ENCODE measurements at regions not wholly inside any gene's neighbourhood (a gene's known extent, or its start where the extent isn't known, plus 50 kb on each side); places are given as distances from the start of the nearest gene placed in this dataset.
A peak's percentile ranks its signal among the peaks of the same experiment; 100 is the strongest.

DNA sequence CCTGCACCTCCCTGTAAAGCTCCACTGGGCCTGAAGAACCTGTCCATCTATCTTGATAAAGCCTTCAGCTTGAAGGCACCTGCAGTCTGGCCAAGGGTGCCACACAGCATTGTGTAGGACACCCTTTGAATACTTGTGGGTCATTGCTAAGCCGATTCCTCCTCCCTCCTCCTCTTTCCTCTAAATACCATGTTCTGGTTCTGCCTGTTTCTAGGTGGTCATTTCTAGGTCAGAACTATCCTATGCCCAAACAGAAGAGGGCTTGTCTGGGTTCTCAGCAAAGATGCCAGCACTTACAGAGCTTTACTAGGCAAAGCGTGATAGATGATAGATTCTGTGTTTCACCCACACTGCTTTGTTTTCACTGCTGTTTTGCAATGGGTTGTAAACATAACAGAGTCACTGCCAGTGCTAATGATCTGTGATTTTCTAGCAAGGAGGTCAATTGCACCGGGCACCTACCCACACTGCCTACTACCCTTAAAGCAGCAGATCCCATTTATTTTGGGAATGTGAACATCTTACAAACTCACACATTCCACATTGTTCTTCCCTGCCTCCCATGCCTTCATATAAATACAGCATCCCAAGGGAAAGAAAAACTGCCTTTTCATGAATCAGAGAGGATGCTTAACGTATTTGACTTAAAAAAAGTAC, 279.1 kb upstream of the PITRM1 start:
- Histone ChIP-seq H3K9me3 (no peaks in the 10 kb centered on the region), H3K4me1 (peaks cover 8% of the 10 kb centered on the region), H3K27me3 (no peaks in the 10 kb centered on the region), H3K4me3 (no peak overlapping the region), H3K36me3 (ENCODE audit: low read depth, missing control alignments) (no peaks in the 10 kb centered on the region), H3K27ac (peak overlapping the region in 1 of 2 donors; percentile 69)
- intact Hi-C loops (cut with DNase I; ENCODE audit: low total_unique reads), result no loop called here
- TF ChIP-seq POLR2A (IDR thresholded peaks at IDR 0.05), result no peak
- TF ChIP-seq, protein P1, sequence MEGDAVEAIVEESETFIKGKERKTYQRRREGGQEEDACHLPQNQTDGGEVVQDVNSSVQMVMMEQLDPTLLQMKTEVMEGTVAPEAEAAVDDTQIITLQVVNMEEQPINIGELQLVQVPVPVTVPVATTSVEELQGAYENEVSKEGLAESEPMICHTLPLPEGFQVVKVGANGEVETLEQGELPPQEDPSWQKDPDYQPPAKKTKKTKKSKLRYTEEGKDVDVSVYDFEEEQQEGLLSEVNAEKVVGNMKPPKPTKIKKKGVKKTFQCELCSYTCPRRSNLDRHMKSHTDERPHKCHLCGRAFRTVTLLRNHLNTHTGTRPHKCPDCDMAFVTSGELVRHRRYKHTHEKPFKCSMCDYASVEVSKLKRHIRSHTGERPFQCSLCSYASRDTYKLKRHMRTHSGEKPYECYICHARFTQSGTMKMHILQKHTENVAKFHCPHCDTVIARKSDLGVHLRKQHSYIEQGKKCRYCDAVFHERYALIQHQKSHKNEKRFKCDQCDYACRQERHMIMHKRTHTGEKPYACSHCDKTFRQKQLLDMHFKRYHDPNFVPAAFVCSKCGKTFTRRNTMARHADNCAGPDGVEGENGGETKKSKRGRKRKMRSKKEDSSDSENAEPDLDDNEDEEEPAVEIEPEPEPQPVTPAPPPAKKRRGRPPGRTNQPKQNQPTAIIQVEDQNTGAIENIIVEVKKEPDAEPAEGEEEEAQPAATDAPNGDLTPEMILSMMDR (IDR thresholded peaks at IDR 0.05), result no peak
- 61 to 70% methylated on average over 4 of the region's 4 CpGs for WGBS, 2 donors
- DNase-seq, result no peak

DNA sequence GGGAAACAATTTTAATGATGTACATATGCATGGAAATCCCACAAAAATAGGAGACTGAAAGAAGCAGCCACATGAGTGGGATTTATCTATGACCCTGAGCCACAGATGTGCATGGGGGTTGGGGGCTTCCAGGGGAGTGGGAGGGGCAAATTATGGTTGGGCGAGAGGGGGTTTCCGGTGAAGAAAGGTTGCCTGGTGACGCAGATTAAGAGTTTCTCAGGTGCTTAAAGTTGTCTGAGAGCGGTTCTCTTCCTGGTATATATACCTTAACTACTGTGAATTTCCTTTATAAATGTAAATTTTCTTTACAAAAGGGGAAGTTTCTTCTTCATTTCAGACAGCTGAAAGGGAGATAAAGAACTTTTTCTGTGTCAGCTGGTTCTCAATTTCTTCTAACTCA, 273.6 kb upstream of the PITRM1 start:
- no peaks in the 10 kb centered on the region for H3K27me3 ChIP-seq
- no peaks in the 10 kb centered on the region for H3K4me1 ChIP-seq
- H3K27ac ChIP-seq, result no peak overlapping the region
- intact Hi-C loops (cut with DNase I; ENCODE audit: low total_unique reads), result no loop called here
- no peaks in the 10 kb centered on the region for H3K36me3 ChIP-seq (ENCODE audit: low read depth, missing control alignments)
- DNase-seq, result no peak
- WGBS, 2 donors, result 87 to 91% methylated on average over 4 of the region's 4 CpGs
- no peak for TF ChIP-seq POLR2A (IDR thresholded peaks at IDR 0.05)
- TF ChIP-seq, protein P1 (IDR thresholded peaks at IDR 0.05), result no peak
- no peak overlapping the region for H3K4me3 ChIP-seq
- no peaks in the 10 kb centered on the region for H3K9me3 ChIP-seq

DNA sequence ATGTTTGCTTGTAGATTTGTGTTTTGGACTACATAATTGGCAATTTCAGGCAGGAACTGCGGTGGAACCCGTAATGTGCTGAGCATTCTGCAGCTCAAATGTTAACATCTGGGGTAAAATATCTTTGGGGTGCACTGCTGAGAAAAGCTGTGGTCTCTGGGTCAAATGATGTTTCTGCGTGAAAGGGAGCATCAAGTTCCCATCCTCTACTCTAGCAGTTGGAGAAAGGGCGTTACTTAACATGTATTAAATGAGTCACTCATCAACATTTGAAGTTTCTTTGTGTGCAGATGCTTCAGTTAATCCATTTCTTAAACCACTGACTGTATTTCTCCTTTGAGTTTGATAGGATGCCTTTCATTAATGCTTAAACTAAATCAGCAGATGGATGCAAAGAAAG, 273.1 kb upstream of the PITRM1 start:
- H3K4me3 ChIP-seq, result no peak overlapping the region
- WGBS, 2 donors, result 95% methylated on average over 4 of the region's 4 CpGs
- no peaks in the 10 kb centered on the region for H3K27me3 ChIP-seq
- no peaks in the 10 kb centered on the region for H3K4me1 ChIP-seq
- H3K27ac ChIP-seq, result no peak overlapping the region
- TF ChIP-seq POLR2A (IDR thresholded peaks at IDR 0.05), result no peak
- TF ChIP-seq, protein P1 (IDR thresholded peaks at IDR 0.05), result no peak
- no peak for DNase-seq
- intact Hi-C loops (cut with DNase I; ENCODE audit: low total_unique reads), result no loop called here
- H3K36me3 ChIP-seq (ENCODE audit: low read depth, missing control alignments), result no peaks in the 10 kb centered on the region
- H3K9me3 ChIP-seq, result no peaks in the 10 kb centered on the region

DNA sequence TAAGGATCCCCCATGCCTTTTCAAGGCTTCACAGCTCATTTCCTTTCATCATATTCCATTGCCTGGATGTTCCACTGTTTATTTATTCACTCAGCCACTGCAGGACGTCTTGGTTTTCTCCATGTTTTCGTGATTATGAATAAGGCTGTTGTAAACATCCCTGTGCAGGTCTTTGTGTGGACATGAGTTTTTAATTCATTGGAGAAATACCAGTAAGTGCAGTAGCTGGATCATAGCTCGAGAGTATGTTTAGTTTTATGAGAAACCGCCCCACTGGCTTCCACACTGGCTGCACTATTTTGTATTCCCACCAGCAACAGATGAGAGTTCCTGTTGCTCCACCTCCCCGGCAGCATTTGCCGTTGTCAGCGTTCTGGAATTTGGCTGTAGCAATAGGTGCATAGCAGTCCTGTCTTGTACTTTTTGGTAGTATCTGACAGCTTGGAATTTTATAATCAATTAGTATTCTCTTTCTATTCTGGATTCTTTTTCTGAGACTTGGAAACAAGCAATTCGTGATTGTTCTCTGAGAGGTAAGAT, 269.9 kb upstream of the PITRM1 start:
- intact Hi-C loops (cut with DNase I; ENCODE audit: low total_unique reads), result no loop called here
- Histone ChIP-seq H3K36me3 (ENCODE audit: low read depth, missing control alignments) (no peaks in the 10 kb centered on the region), H3K27me3 (no peaks in the 10 kb centered on the region), H3K9me3 (no peaks in the 10 kb centered on the region), H3K4me1 (no peaks in the 10 kb centered on the region), H3K4me3 (no peak overlapping the region), H3K27ac (no peak overlapping the region)
- DNase-seq, result no peak
- WGBS, 2 donors, result 92 to 94% methylated on average over 8 of the region's 8 CpGs
- TF ChIP-seq POLR2A (IDR thresholded peaks at IDR 0.05), result no peak
- TF ChIP-seq, protein P1 (IDR thresholded peaks at IDR 0.05), result no peak

DNA sequence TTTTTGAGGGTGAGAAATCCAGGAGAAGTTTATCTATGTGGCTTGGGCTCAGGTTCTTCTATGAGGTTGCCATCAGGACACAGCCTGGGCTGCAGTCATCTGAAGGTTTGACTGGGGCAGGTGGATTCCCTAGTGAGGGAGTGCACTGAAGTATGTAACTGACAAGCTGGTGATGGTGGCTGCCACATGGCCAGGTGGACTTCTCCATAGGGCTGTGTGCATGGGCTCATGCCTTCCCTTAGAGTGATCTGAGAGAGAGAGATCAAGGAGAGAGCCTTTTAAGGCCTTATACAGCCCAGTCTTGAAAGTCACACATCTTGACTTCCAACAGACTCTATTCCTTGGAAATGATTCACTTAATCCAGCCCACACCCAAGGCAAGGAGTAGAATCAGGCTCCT, 266.6 kb upstream of the PITRM1 start:
- H3K4me3 ChIP-seq, result no peak overlapping the region
- H3K27ac ChIP-seq, result no peak overlapping the region
- intact Hi-C loops (cut with DNase I; ENCODE audit: low total_unique reads), result no loop called here

More for the DNA sequence above, 266.6 kb upstream of the PITRM1 start:
- no peaks in the 10 kb centered on the region for H3K36me3 ChIP-seq (ENCODE audit: low read depth, missing control alignments)
- no peak for DNase-seq
- TF ChIP-seq, protein P1 (IDR thresholded peaks at IDR 0.05), result no peak
- TF ChIP-seq POLR2A (IDR thresholded peaks at IDR 0.05), result no peak
- no peaks in the 10 kb centered on the region for H3K4me1 ChIP-seq
- H3K9me3 ChIP-seq, result no peaks in the 10 kb centered on the region
- H3K27me3 ChIP-seq, result no peaks in the 10 kb centered on the region
